GM12878 (cell line): ENCODE measurements at regions not wholly inside any gene's neighbourhood (a gene's known extent, or its start where the extent isn't known, plus 50 kb on each side); places are given as distances from the start of the nearest gene placed in this dataset.

Experiments used
- ATAC-seq: fragments of 200-7000 bp; cut with Tn5 transposase; 3 replicates; pipeline ENCODE4 v1.9.1; 2020; ENCODE audit warnings: mild to moderate bottlenecking, moderate library complexity
- BruUV-seq: library from RNA; stranded (reverse); fragments of 400-500 nt; replicated peaks from 2 replicates; lab custom pipeline; 2021; lab: Mats Ljungman, UMichigan
- CTCF ChIA-PET: fragments of 300-600 bp; sonication (Branson Sonifier 250); formaldehyde crosslinking; extraction: SDS; loops from one replicate; lab custom pipeline; 2021; ENCODE audit warnings: inconsistent platforms; lab: Yijun Ruan, JAX
- POLR2A ChIA-PET: fragments of 350-600 bp; formaldehyde crosslinking; extraction: SDS; loops from one replicate; lab custom pipeline; 2021; ENCODE audit warnings: inconsistent platforms; lab: Charles Lee
- RAD21 ChIA-PET: fragments of 300-600 bp; sonication (Branson Sonifier 250); formaldehyde crosslinking; loops from one replicate; lab custom pipeline; 2023; ENCODE audit warnings: antibody characterized with exemption; ENCODE audit not compliant: unreplicated experiment; lab: Charles Lee
- SMC1A ChIA-PET: fragments of 300-600 bp; sonication (Branson Sonifier 250); formaldehyde crosslinking; loops from one replicate; lab custom pipeline; 2023; ENCODE audit not compliant: unreplicated experiment, uncharacterized antibody; lab: Charles Lee
- DNase-seq: peaks from one replicate; pipeline ENCODE4 v3.0.0-alpha.2; 2011; ENCODE audit warnings: low read depth, low spot score
- FAIRE-seq: peaks from 3 replicates; lab custom pipeline; 2011; peaks lifted over from hg19 to GRCh38; lab: Jason Lieb, UNC
- H2AFZ ChIP-seq: 2 replicates; pipeline ENCODE4 v1.6.0; 2011; ENCODE audit warnings: low read depth, low read length, control low read depth; ENCODE audit not compliant: control insufficient read depth
- H3K27ac ChIP-seq: 2 replicates; pipeline ENCODE4 v1.5.1; 2011; ENCODE audit warnings: control low read depth; ENCODE audit not compliant: control insufficient read depth, insufficient read depth
- H3K27me3 ChIP-seq, 2 experiments: replicated peaks in 1 of 2; 2 replicates each; pipeline versions ENCODE4 v1.6.0 to v1.6.1; 2011; ENCODE audit warnings: low read length in 1 of 2; ENCODE audit not compliant: control insufficient read depth in 2 of 2, insufficient read depth in 2 of 2
- H3K36me3 ChIP-seq, 2 experiments: 2 replicates each; pipeline ENCODE4 v1.5.1; 2011; ENCODE audit warnings: low read length in 1 of 2; ENCODE audit not compliant: control insufficient read depth in 2 of 2, insufficient read depth in 2 of 2
- H3K4me1 ChIP-seq: 2 replicates; pipeline ENCODE4 v1.6.1; 2011; ENCODE audit warnings: mild to moderate bottlenecking, low read length, moderate library complexity, mixed read lengths; ENCODE audit not compliant: control insufficient read depth, insufficient read depth
- H3K4me2 ChIP-seq: 2 replicates; pipeline ENCODE4 v1.6.0; 2011; ENCODE audit warnings: control low read depth; ENCODE audit not compliant: control insufficient read depth, insufficient read depth
- H3K4me3 ChIP-seq: fragments of 200-600 bp; sonication (generic); 2 replicates; pipeline ENCODE4 v1.5.1; 2016
- H3K79me2 ChIP-seq: 2 replicates; pipeline ENCODE4 v1.6.0; 2011; ENCODE audit warnings: low read length; ENCODE audit not compliant: control insufficient read depth, insufficient read depth
- H3K9ac ChIP-seq: 2 replicates; pipeline ENCODE4 v1.8.0; 2011; ENCODE audit warnings: low read length, control low read depth, mixed read lengths; ENCODE audit not compliant: control insufficient read depth, insufficient read depth
- H3K9me3 ChIP-seq: replicated peaks from 3 replicates; pipeline ENCODE4 v1.5.1; 2011; ENCODE audit warnings: mild to moderate bottlenecking, low read length; ENCODE audit not compliant: control insufficient read depth, insufficient read depth
- H4K20me1 ChIP-seq: 2 replicates; pipeline ENCODE4 v1.6.0; 2011; ENCODE audit not compliant: control insufficient read depth, insufficient read depth
- CEBPB ChIP-seq, 2 experiments: fragments of 150-350 bp in 1 of 2; IDR thresholded peaks; 2 replicates each; pipeline ENCODE4 v1.6.1; 2012 to 2014; ENCODE audit warnings: low read depth in 2 of 2, low read length in 2 of 2, borderline replicate concordance in 1 of 2, inconsistent platforms in 1 of 2
- CHD2 ChIP-seq: IDR thresholded peaks from 2 replicates; pipeline ENCODE4 v1.6.1; 2011; ENCODE audit warnings: low read depth, low read length, improper control_type of control experiment, borderline replicate concordance
- EED ChIP-seq: sonication (generic); IDR thresholded peaks from 2 replicates; pipeline ENCODE4 v1.6.1; 2016; ENCODE audit warnings: antibody characterized with exemption, low read depth
- HCFC1 ChIP-seq: fragments of 150-350 bp; IDR thresholded peaks from 2 replicates; pipeline ENCODE4 v1.6.1; 2014; ENCODE audit warnings: low read length
- IKZF2 ChIP-seq, 2 experiments: fragments of 450-650 bp; IDR thresholded peaks; 2 replicates each; pipeline ENCODE4 v1.6.1; 2017; ENCODE audit warnings: mild to moderate bottlenecking in 2 of 2, moderate library complexity in 2 of 2
- KLF5 ChIP-seq: fragments of 450-650 bp; IDR thresholded peaks from 2 replicates; pipeline ENCODE4 v1.6.1; 2014; ENCODE audit warnings: mild to moderate bottlenecking; ENCODE audit not compliant: partially characterized antibody
- MEF2A ChIP-seq: IDR thresholded peaks from 2 replicates; pipeline ENCODE4 v1.6.1; 2011; ENCODE audit warnings: low read depth, mild to moderate bottlenecking, low read length, moderate library complexity; ENCODE audit not compliant: insufficient read depth
- MYB ChIP-seq: fragments of 150-350 bp; IDR thresholded peaks from 2 replicates; pipeline ENCODE4 v1.6.1; 2014; ENCODE audit warnings: mild to moderate bottlenecking, low read depth, low read length, borderline replicate concordance
- NR2C1 ChIP-seq: fragments of 450-650 bp; IDR thresholded peaks from 2 replicates; pipeline ENCODE4 v1.6.1; 2017; ENCODE audit warnings: antibody characterized with exemption, mild to moderate bottlenecking, moderate library complexity
- POU2F2 ChIP-seq: IDR thresholded peaks from 3 replicates; pipeline ENCODE4 v1.6.1; 2011; ENCODE audit warnings: low read depth, mild to moderate bottlenecking, low read length, borderline replicate concordance
- RUNX3 ChIP-seq: IDR thresholded peaks from 2 replicates; pipeline ENCODE4 v1.6.1; 2012; ENCODE audit warnings: low read length, inconsistent platforms
- SIX5 ChIP-seq: IDR thresholded peaks from 2 replicates; pipeline ENCODE4 v1.6.1; 2011; ENCODE audit warnings: mild to moderate bottlenecking, low read depth, low read length, moderate library complexity; ENCODE audit not compliant: severe bottlenecking
- SP1 ChIP-seq: IDR thresholded peaks from one replicate; pipeline ENCODE4 v1.6.1; 2011; ENCODE audit warnings: low read depth, low read length
- SREBF1 ChIP-seq: IDR thresholded peaks from 2 replicates; pipeline ENCODE4 v1.6.1; 2012; ENCODE audit warnings: mild to moderate bottlenecking, low read length
- ZNF24 ChIP-seq: fragments of 450-650 bp; IDR thresholded peaks from 2 replicates; pipeline ENCODE4 v1.6.1; 2017; ENCODE audit warnings: antibody characterized with exemption, mild to moderate bottlenecking
- ZZZ3 ChIP-seq: IDR thresholded peaks from 2 replicates; pipeline ENCODE4 v1.6.1; 2011; ENCODE audit warnings: low read depth; ENCODE audit not compliant: control insufficient read depth, insufficient read length
- WGBS: methylation state at CpG from one replicate; pipeline ENCODE4 v1.1.6; 2016; ENCODE audit warnings: low lambda C conversion rate; ENCODE audit not compliant: insufficient replicate concordance, insufficient coverage; ENCODE audit errors: missing lambda C conversion rate; 5-methylcytosine and 5-hydroxymethylcytosine counted together
- in situ Hi-C: fragments of 300-500 bp; cut with MboI; formaldehyde crosslinking; loops from 9 replicates; pipeline ENCODE4 v1.14.3; 2018; ENCODE audit warnings: mixed read lengths
- intact Hi-C: fragments of 100-400 bp; cut with micrococcal nuclease; formaldehyde crosslinking; loops from one replicate; pipeline ENCODE4 v1.14.2; 2022; ENCODE audit not compliant: unreplicated experiment
- TF ChIP-seq, protein P1 (sequence below): fragments of 450-650 bp; formaldehyde crosslinking; IDR thresholded peaks from 2 replicates; pipeline ENCODE4 v1.4.0; 2022; ENCODE audit warnings: mild to moderate bottlenecking, moderate library complexity
- TF ChIP-seq, protein P2 (sequence below): IDR thresholded peaks from 2 replicates; pipeline ENCODE4 v1.6.1; 2012; ENCODE audit warnings: low read depth, low read length, improper control_type of control experiment
- TF ChIP-seq, protein P3 (sequence below): fragments of 150-350 bp; IDR thresholded peaks from 2 replicates; pipeline ENCODE4 v1.6.1; 2014; ENCODE audit warnings: mild to moderate bottlenecking, low read depth, low read length
- TF ChIP-seq, protein P4 (sequence below): IDR thresholded peaks from 2 replicates; pipeline ENCODE4 v1.6.1; 2011; ENCODE audit warnings: borderline replicate concordance, low read depth, mild to moderate bottlenecking, moderate library complexity, mixed read lengths, low read length; ENCODE audit not compliant: insufficient read depth; ENCODE audit errors: extremely low read length

DNA sequence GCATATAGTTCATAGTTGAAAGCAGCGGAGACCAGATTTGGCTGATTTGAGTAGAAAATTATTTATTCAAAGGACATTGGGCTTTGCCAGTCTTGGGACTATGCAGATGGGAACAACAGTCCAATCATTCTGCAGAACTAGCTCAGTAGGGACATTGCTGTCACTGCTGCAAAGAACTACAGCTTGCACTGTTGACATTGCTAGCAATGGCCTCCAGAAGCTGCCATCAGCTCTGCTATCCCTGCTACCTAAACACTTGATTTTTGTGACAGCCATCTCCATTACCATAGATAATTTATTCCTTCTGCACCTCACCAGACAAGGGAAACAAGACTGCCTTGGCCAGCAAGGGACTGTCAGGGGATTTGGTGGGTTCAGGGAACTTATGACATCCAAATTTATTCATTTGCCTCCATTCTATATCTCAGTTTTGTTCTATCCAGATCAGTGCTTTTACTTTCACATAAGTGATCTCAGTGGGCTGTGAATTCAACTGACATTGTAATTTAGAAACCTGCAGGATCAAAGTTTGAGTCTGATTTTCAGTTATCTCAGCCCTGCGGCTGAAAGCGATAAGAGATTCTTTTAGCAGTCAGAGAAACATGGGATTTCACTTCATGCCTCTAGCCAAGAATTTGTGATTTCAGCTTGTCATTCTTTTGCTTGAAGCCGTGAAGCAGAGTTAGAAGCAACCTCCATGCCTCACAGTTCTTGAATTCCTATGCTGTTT is 136.7 kb upstream of the FBXO33 start:
- no peak overlapping the region for H2AFZ ChIP-seq
- H3K27ac ChIP-seq: no peak overlapping the region
- no peak for FAIRE-seq
- CTCF ChIA-PET: interaction anchor here (1.1 to 1.8 kb wide), 3 partner anchors 9 to 45 kb away, joined by 3 read pairs; no protein-coding TSS in a partner anchor
- ATAC-seq: peak; percentile 83
- H3K9me3 ChIP-seq: no peaks in the 10 kb centered on the region
- H4K20me1 ChIP-seq: no peaks in the 10 kb centered on the region
- in situ Hi-C loops (no loop called here), intact Hi-C loops (no loop called here)
- SMC1A ChIA-PET: interaction anchor here (1.0 kb wide), 1 partner anchor 144 kb away, joined by 3 read pairs; no protein-coding TSS in a partner anchor
- no peaks in the 10 kb centered on the region for H3K27me3 ChIP-seq
- no TSS peak for BruUV-seq
- RAD21 ChIA-PET: no interaction called here
- POLR2A ChIA-PET: no interaction called here
- 63% methylated on average over 4 of the region's 4 CpGs for WGBS
- H3K4me1 ChIP-seq: no peaks in the 10 kb centered on the region
- H3K4me3 ChIP-seq: no peak overlapping the region
- H3K79me2 ChIP-seq: no peaks in the 10 kb centered on the region
- no peak for DNase-seq
- H3K4me2 ChIP-seq: no peak overlapping the region; the same call in 1 of the 2 replicates
- no peak overlapping the region for H3K9ac ChIP-seq
- no peaks in the 10 kb centered on the region for H3K36me3 ChIP-seq
- TF ChIP-seq, protein P1, sequence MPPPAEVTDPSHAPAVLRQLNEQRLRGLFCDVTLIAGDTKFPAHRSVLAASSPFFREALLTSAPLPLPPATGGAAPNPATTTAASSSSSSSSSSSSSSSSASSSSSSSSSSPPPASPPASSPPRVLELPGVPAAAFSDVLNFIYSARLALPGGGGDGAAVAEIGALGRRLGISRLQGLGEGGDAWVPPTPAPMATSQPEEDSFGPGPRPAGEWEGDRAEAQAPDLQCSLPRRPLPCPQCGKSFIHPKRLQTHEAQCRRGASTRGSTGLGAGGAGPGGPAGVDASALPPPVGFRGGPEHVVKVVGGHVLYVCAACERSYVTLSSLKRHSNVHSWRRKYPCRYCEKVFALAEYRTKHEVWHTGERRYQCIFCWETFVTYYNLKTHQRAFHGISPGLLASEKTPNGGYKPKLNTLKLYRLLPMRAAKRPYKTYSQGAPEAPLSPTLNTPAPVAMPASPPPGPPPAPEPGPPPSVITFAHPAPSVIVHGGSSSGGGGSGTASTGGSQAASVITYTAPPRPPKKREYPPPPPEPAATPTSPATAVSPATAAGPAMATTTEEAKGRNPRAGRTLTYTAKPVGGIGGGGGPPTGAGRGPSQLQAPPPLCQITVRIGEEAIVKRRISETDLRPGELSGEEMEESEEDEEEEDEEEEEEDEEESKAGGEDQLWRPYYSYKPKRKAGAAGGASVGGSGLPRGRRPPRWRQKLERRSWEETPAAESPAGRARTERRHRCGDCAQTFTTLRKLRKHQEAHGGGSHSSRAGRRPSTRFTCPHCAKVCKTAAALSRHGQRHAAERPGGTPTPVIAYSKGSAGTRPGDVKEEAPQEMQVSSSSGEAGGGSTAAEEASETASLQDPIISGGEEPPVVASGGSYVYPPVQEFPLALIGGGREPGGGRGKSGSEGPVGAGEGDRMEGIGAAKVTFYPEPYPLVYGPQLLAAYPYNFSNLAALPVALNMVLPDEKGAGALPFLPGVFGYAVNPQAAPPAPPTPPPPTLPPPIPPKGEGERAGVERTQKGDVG (CRISPR knock-in tag): no peak
- TF ChIP-seq MEF2A (no peak), NR2C1 (no peak), CEBPB (IDR thresholded peaks at IDR 0.05; ENCODE audit: borderline replicate concordance in 1 of 2, low read depth in 2 of 2, low read length in 2 of 2) (no peak), SREBF1 (no peak), HCFC1 (no peak), ZZZ3 (no peak), EED (peak; percentile 86), SP1 (no peak), SIX5 (no peak), MYB (no peak), KLF5 (no peak), ZNF24 (no peak), POU2F2 (no peak), CHD2 (no peak), IKZF2 (IDR thresholded peaks at IDR 0.05) (peak; percentile 56 to 66; a peak in 2 of 4 replicates), RUNX3 (peak; percentile 82)
- TF ChIP-seq, protein P2, sequence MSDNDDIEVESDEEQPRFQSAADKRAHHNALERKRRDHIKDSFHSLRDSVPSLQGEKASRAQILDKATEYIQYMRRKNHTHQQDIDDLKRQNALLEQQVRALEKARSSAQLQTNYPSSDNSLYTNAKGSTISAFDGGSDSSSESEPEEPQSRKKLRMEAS: no peak
- TF ChIP-seq, protein P3, sequence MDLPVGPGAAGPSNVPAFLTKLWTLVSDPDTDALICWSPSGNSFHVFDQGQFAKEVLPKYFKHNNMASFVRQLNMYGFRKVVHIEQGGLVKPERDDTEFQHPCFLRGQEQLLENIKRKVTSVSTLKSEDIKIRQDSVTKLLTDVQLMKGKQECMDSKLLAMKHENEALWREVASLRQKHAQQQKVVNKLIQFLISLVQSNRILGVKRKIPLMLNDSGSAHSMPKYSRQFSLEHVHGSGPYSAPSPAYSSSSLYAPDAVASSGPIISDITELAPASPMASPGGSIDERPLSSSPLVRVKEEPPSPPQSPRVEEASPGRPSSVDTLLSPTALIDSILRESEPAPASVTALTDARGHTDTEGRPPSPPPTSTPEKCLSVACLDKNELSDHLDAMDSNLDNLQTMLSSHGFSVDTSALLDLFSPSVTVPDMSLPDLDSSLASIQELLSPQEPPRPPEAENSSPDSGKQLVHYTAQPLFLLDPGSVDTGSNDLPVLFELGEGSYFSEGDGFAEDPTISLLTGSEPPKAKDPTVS: no peak
- TF ChIP-seq, protein P4, sequence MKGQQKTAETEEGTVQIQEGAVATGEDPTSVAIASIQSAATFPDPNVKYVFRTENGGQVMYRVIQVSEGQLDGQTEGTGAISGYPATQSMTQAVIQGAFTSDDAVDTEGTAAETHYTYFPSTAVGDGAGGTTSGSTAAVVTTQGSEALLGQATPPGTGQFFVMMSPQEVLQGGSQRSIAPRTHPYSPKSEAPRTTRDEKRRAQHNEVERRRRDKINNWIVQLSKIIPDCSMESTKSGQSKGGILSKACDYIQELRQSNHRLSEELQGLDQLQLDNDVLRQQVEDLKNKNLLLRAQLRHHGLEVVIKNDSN: no peak
